OCI-M1 (cell line): ENCODE measurements at regions not wholly inside any gene's neighbourhood (a gene's known extent, or its start where the extent isn't known, plus 50 kb on each side); places are given as distances from the start of the nearest gene placed in this dataset.
"Not testable (repeated sequence)": the region's sequence is repeated elsewhere in the genome, so short reads cannot be mapped to it uniquely, and the experiment has no call there.

Experiments
- DNase-seq: peaks from one replicate; lab custom pipeline; 2025; lab: John Stamatoyannopoulos, UW

DNA sequence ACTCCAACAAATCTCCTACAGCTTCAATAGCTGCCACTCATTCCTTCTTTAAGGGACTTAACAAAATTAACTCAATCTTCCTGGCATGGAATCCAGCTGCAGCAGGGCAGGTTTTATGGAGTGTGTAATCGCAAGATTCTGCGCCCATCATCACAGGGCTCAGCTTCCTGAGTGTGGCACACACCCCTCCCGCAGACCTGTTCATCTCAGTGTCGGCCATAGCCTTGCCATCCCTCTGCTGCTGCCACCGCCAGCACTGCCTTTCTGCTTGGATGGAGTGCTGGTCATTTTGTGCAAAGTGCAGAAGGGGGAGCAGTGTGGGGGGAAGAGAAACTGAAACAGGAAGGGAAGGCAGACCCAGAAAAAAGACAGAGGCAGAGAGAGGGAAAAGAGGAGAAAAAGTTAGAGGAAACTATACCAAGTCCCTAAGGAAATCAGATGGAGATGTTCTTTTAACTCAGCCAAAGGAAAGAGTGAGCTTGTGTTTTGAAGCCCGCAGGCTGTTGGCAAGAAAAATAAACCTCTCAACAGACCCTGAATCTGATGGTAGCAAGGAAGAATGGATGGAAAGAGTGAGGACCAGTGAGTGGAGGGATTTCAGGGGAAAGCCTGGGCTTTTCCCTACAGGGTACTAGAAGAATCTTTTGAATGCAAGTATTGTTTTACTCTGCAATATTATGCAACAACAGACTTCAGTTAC, 324.2 kb downstream of the SEC16B start:
- DNase-seq = peak; percentile 16

DNA sequence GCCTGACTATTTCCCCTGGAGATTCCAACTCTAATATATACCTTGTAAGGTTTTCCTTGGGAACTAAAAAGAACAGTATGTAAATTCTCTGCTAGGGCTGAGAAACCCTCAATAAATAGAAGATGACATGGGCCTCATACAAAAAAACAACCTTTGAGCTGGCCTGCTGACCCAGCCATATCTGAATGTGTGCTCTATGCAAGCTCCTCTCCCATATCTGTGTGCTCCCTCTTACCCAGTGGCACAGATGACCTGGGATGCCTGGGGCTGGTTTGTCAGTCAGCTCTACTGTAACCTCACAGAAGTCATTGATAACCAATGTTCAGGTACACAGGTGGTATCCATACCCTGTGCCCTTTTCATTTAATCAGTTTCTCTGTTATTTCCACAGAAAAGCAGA, 329.2 kb downstream of the SEC16B start:
- no peak for DNase-seq

GRCh38 chr1:177634151-177634550, 335.7 kb downstream of the SEC16B start:
- DNase-seq = not testable (repeated sequence)

DNA sequence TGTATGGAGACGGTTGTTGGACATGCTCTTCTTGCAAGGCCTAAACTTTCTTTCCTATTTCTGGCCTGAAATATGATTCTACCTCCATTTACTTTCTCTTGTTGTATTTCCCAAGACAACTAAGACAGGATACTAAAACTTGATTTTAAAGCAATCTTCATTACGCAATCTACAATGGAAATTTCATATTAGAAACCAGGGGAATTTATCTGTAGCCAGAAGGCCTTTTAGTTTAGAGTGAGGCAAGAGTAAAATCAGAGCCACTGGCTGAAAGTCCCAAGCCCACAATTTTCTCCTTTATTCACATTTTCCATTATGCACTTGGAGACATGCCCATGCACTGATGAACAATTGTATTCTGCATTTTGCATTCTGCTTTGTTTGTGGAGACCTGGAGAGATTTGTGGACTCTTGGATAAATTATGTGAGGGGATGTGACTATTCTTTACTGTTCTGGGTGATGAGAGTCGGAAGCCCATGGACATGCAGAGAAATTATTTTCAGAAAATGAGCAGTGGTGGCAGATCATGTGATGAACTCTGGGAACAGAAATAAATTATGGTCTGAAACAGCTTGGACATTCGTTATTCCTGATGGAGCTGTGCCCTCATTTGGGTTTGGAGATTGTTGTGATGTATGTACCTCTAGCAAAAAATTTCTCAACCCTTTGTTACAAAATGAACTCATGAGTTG, 336.8 kb downstream of the SEC16B start:
- DNase-seq = peak; percentile 50

DNA sequence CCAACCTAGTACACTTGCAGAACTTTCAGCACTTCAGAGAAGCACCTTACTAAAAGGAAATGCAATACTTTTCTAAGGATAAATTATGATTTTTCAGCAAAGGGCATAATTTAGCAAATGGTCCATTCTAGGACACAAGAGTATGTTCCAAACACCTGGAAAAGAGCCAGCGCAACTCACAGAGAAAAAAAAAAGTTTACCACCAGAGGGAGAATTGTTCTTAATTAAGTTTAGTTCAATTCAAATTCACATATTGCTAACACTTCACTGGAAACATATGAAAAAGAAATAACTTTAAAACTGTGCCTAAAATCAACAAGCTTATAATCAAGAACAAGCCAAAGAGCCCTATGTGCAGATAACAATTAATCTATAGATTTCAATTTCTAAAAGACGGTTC, 338.1 kb downstream of the SEC16B start:
- DNase-seq = no peak

DNA sequence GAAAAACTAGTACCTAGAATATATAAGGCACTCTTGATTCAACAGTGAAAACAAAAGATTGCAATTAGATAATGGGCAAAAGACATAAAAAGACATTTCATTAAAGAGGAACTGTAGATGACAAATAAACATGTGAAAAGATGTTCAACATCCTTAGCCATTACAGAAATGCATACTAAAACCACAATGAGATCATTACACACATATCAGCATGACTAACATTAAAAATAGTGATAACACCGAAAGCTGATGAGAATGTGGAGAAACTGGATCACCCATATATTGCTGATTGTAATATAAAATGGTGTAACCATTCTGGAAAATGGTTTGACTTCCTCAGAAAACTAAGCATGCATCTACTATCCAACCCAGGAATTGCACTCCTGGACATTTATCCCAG, 340.3 kb downstream of the SEC16B start:
- DNase-seq = peak; percentile 35

DNA sequence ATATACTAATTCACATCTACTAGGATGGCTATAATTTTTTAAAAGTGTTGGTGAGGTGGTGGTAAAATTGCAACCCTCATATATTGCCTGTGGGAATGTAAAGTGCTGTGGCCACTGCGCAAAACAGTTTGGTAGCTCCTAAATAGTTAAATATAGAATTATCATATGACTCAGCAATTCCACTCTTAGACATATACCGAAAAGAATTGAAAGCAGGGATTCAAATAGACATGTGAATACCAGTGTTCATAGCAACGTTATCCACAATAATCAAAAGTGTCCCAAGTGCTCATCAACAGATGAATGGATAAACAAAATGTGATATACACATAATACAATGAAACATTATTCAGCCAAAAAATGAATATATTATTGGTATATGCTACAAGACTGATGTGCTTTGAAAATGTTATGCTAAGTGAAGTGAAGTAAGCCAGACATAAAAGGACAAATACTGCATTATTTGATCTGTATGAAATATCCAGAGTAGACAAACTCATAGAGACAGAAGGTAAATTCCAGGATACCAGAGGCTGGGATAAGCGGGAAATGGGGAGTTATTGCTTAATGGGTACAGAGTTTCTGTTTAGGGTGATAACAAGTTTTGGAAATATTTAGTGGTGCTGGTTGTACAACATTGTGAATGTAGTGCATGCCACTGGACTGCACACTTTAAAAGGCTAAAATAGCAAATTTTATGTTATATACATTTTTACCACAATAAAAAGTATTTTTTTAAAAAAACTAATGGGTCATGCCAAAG, 342.5 kb downstream of the SEC16B start:
- peak; percentile 25 for DNase-seq

GRCh38 chr1:177620636-177621190, 349.1 kb downstream of the SEC16B start:
- DNase-seq = no peak

DNA sequence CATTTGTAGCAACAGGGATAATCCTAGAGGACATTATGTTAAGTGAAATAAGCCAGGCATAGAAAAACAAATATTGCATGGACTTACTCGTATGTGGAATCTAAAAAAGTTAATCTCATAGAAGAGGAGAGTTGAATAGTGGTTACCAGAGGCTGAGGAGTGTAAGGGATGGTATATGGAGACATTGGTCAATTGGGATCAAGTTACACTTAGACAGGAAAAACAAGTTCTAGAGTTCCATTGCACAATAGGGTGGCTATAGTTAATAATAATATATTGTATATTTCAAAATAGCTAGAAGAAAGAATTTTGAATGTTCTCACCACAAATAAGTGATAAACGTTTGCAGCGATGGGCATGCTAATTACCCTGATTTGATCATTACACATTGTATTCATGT, 354.6 kb downstream of the SEC16B start:
- no peak for DNase-seq

DNA sequence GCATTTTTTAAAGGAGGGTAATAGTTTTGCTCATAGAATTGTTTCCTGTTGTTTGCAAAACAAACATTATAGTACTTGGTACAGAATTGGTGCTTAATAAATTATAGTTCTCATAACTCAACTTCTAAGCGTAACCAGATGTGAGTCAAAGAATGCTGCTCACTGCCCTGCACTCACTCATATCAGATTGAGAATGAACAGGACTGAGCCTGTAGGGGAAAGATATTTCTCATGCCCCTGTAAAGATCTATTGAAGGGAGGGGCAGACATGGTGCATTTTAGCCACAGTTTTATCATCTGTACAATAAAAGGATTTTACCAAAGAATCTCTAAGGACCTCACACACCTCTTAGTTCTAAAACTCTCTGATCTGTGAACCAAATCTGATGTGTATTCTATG, 358.5 kb downstream of the SEC16B start:
- DNase-seq = no peak

- no peak for DNase-seq
Measured at GRCh38 chr1:177609953-177610352, 359.9 kb downstream of the SEC16B start.

GRCh38 chr1:177600936-177601335, 368.9 kb downstream of the SEC16B start:
- no peak for DNase-seq

GRCh38 chr1:177600321-177600720, 369.5 kb downstream of the SEC16B start:
- no peak for DNase-seq

DNA sequence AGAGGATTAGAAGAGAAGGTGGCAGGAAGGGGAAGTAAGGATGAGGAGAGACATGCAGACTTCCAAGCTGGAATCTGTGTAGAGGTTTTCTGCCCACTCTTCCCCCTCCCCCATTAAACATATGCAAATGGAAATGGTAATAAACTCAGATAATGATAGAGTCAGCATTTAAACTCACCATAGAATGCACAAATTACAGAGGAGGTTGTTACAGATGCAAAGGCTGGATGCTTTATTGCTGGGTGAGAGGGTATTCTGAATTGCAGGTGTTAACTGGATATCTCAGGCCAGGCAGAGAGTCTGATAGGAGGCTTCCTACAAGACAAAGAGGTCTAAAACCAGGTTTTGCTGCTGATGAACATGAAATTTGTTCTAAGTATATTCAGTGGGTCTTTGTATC, 372.5 kb downstream of the SEC16B start:
- no peak for DNase-seq

DNA sequence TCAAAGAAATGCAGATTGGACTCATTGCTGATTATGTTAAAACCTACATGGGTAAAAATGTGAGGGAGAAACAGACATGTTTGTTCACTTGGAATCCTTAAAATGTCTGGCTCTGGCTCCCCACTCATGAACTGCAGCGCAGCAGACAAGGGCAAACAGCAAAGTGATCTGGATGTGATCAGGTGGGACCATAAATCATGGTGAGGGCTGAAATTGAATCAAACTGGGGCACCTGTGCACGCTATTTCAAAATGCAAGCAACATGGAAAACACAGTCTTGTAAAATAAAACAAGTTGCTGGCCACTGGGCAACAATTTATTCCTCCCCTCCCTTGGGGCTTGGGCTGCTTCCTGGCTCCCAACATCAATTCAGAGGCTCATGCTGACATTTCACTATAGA, 373.4 kb downstream of the SEC16B start:
- no peak for DNase-seq

- no peak for DNase-seq
Measured at GRCh38 chr1:177593105-177593504, 376.8 kb downstream of the SEC16B start.

GRCh38 chr1:177592624-177593023, 377.2 kb downstream of the SEC16B start:
- no peak for DNase-seq

DNA sequence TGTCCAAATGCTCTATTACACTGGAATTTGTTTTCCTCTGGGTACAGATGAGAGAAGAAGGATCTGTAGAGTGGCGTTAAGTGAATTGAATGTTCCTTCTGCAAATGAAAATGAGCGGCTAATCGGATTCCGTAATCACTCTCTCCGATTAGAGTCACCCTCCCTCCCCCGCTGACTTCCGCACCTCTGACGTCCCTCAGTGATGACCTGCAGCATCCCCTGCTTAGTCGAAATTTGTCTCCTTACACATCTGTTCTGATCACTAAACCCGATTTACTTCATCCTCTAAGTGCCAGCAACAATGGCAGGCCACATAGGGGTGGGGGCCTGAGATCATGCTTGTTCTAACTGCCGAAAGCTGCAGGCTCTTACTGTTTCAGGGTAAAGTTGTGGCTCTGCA, 378.7 kb downstream of the SEC16B start:
- DNase-seq = no peak

DNA sequence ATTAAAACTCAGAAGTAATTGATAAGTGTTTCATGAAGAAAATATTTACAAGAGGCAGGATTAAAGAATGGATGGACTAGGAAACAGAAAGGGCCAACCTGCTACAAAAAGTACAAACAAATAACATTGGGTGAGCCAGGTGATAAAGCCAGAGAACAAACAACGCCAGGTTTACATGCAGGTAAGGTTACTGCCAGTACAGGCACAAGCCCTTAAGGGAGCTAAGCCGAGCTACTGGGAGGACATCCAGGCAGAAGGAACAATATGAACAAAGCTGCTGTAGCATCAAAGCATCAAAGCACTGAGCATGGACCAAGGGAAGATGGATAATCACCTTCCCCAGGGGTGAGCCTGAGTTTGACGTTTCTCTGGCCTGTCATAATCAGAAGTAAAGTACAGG, 380.7 kb downstream of the SEC16B start:
- DNase-seq = no peak

DNA sequence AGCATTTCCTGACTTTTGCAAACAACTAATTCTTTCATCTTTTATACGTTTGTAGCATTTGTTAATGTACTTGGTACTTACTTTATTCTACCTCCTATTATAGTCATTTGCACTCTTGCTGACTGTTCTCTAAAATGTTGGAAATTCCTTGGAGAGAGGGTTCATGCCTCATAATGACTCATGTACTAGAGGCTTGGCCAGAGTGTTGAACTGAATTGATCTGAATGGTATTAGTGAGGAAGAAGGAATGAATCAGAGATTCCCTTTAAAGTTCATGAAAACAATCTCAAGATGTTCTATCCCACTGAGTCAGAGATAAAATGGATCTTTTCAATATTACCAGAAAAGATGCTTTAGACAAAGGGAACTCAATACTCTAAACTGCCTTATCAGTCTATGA, 383.4 kb downstream of the SEC16B start:
- no peak for DNase-seq

DNA sequence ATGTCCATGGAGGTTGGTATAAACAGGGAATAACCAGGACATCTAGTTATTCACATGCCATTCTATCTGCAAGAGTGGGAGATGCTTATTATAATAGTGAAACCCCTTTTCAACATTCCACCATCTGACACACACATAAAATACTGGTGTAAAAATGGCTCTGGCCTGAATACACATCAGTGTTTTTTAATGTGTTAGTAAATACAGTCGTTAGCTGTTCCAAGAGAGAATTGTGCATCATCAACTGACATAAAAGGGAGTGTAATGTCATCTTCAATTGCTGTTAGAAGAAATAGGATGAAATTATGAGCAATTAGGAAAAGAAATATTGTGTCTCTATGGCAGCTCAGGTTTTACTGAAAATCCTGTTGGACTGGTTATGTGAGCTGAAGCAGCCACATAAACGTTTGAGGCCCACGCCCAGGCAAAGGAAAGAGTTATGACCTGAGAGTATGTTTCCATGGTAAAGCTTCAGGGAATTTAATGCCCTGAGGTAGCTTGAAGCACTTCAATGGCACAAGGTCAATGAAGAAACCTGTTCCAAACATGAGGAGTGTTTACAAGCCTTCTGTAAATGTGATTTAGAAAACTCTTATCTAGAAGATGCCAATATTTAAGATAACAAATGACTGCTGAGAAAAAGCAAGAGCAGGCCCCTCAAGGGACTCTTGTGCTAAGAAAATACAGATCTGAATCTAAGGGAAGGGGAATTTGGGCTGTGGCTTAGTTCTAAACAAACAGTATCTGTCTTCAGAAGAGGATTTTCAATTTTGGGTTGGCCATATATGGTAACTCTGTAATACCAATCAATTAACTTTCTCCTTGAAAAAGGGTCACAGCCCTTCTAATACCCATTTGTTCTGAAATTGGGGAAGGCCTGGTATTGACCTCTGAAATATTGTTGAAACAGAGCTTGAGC, 384.3 kb downstream of the SEC16B start:
- DNase-seq = no peak

GRCh38 chr1:177573901-177574300, 396.0 kb downstream of the SEC16B start:
- DNase-seq = no peak
